ENCODE measurements at regions not wholly inside any gene's neighbourhood (a gene's known extent, or its start where the extent isn't known, plus 50 kb on each side); places are given as distances from the start of the nearest gene placed in this dataset.

DNA sequence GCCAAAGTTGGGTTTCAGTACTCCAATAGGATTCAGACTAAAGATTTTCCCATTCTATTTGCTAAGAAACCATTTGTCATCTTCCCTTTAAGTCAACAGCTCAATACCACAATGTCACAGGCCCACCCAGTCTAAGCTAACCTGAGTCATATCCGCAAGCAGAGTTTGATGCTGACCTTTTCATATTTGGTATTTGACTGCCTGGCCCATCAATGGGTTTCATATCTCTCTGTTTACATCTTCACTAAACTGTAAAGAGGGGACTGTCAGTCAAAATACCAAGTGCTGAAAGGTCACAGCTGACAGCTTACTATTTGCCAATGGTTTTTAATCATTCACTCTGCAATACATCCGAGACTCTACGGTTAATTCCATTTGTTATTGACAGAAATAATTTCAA is 707.5 kb upstream of the ACTRT1 start:
- no peak for DNase-seq
- no peaks in the 10 kb centered on the region for H3K9me3 ChIP-seq (ENCODE audit: severe bottlenecking)
- H3K27ac ChIP-seq, result no peak overlapping the region
- no peak overlapping the region for H3K4me3 ChIP-seq (ENCODE audit: low read depth, low read length)
- no peaks in the 10 kb centered on the region for H3K36me3 ChIP-seq
- TF ChIP-seq, protein P1, sequence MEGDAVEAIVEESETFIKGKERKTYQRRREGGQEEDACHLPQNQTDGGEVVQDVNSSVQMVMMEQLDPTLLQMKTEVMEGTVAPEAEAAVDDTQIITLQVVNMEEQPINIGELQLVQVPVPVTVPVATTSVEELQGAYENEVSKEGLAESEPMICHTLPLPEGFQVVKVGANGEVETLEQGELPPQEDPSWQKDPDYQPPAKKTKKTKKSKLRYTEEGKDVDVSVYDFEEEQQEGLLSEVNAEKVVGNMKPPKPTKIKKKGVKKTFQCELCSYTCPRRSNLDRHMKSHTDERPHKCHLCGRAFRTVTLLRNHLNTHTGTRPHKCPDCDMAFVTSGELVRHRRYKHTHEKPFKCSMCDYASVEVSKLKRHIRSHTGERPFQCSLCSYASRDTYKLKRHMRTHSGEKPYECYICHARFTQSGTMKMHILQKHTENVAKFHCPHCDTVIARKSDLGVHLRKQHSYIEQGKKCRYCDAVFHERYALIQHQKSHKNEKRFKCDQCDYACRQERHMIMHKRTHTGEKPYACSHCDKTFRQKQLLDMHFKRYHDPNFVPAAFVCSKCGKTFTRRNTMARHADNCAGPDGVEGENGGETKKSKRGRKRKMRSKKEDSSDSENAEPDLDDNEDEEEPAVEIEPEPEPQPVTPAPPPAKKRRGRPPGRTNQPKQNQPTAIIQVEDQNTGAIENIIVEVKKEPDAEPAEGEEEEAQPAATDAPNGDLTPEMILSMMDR (IDR thresholded peaks at IDR 0.05; ENCODE audit: low read depth, low read length), result no peak
- no peaks in the 10 kb centered on the region for H3K27me3 ChIP-seq (ENCODE audit: insufficient read depth, low read depth, severe bottlenecking)

DNA sequence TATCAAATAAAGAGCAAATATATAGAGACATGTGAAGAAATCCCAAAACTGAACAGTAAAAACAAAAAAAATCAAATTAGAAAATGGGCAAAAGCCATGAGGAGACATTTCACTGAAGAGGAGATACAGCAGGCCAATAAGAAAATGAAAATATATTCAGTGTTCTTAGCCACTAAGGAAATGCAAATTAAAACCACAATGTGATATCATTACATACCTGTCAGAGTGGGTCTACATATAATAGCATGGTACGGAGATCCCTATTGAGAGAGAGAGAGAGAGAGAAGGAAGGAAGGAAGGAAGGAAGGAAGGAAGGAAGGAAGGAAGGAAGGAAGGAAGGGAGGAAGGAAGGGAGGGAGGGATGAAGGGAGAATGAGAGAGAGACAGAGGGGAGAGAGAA is 707.0 kb upstream of the ACTRT1 start:
- Histone ChIP-seq H3K27ac (no peak overlapping the region), H3K9me3 (ENCODE audit: severe bottlenecking) (no peaks in the 10 kb centered on the region), H3K4me3 (ENCODE audit: low read depth, low read length) (no peak overlapping the region), H3K36me3 (no peaks in the 10 kb centered on the region), H3K27me3 (ENCODE audit: insufficient read depth, low read depth, severe bottlenecking) (no peaks in the 10 kb centered on the region)
- TF ChIP-seq, protein P1 (IDR thresholded peaks at IDR 0.05; ENCODE audit: low read depth, low read length), result no peak
- DNase-seq, result no peak

DNA sequence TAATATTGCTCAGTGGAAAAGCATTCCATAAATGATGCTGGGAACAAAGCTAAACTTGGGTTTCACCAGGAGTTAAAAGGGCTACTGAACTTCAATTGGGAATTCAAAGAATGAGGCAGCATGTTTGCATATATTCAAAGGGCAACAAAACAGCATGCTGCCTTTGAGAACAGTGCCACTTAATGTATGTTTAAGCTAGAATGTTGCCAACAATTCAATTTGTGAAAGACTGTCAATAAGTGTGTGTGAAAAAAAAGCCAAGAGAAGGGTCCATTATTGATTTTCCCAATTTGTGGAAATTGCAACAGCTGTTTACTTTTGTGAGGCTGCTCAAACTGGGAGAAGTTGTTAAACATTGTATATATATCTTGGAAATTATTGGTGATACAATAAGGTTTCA is 701.9 kb upstream of the ACTRT1 start:
- Histone ChIP-seq H3K9me3 (ENCODE audit: severe bottlenecking) (no peaks in the 10 kb centered on the region), H3K36me3 (no peaks in the 10 kb centered on the region), H3K4me3 (ENCODE audit: low read depth, low read length) (no peak overlapping the region), H3K27me3 (ENCODE audit: insufficient read depth, low read depth, severe bottlenecking) (no peaks in the 10 kb centered on the region), H3K27ac (no peak overlapping the region)
- DNase-seq, result no peak
- TF ChIP-seq, protein P1 (IDR thresholded peaks at IDR 0.05; ENCODE audit: low read depth, low read length), result no peak

DNA sequence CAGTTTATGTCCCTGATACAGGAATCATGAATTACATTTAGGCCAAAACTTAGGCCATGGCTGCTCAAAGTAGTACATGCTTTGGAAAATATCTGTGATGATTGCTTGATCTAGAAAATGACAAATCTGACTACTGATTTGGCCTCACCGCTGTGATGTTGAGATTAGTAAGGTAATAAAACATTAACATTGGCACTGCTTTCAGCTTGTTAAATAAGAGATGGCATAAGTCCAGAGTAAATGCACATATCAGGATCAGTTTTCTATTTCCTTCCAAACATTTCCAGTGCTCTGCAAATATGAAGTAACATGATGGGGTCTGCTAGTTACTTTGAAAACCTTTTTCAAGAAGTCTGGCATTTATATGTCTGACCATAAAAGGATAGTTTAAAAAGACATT is 687.3 kb upstream of the ACTRT1 start:
- Histone ChIP-seq H3K36me3 (no peaks in the 10 kb centered on the region), H3K9me3 (ENCODE audit: severe bottlenecking) (no peaks in the 10 kb centered on the region), H3K27ac (no peak overlapping the region), H3K4me3 (ENCODE audit: low read depth, low read length) (no peak overlapping the region), H3K27me3 (ENCODE audit: insufficient read depth, low read depth, severe bottlenecking) (no peaks in the 10 kb centered on the region)
- DNase-seq, result no peak
- TF ChIP-seq, protein P1 (IDR thresholded peaks at IDR 0.05; ENCODE audit: low read depth, low read length), result no peak

DNA sequence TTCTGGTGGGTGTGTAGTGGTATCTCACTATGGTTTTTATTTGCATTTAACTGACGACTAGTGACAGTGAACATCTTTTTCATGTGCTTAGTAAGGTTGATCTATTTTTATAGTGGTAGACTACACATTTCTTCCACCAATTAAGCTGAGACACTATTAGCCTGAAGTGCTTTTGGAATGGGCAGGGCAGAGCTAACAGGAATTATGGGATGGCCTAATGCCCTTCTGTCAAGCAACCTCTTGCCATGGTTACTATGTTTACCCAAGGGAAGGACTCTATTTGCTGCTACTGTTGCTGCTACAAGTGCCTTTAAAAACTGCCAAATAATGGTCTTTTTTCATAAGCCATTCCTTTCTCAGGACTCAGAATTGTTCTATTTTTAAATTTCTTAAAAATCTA is 676.7 kb upstream of the ACTRT1 start:
- no peaks in the 10 kb centered on the region for H3K36me3 ChIP-seq
- no peaks in the 10 kb centered on the region for H3K27me3 ChIP-seq (ENCODE audit: insufficient read depth, low read depth, severe bottlenecking)
- TF ChIP-seq, protein P1 (IDR thresholded peaks at IDR 0.05; ENCODE audit: low read depth, low read length), result no peak
- H3K9me3 ChIP-seq (ENCODE audit: severe bottlenecking), result no peaks in the 10 kb centered on the region
- DNase-seq, result no peak
- H3K27ac ChIP-seq, result no peak overlapping the region
- no peak overlapping the region for H3K4me3 ChIP-seq (ENCODE audit: low read depth, low read length)
